ENCODE measurements at regions not wholly inside any gene's neighbourhood (a gene's known extent, or its start where the extent isn't known, plus 50 kb on each side); places are given as distances from the start of the nearest gene placed in this dataset.

- TF ChIP-seq EZH2 (IDR thresholded peaks at IDR 0.05; ENCODE audit: insufficient read depth, poor library complexity, severe bottlenecking) (no peak), EZH2phosphoT487 (IDR thresholded peaks at IDR 0.05; ENCODE audit: insufficient read depth, low read depth) (no peak)
Observed at GRCh38 chr14:26703686-26704366, 106.0 kb upstream of the NOVA1 start.
